Nephron (organoid): ENCODE measurements at regions not wholly inside any gene's neighbourhood (a gene's known extent, or its start where the extent isn't known, plus 50 kb on each side); places are given as distances from the start of the nearest gene placed in this dataset.
A peak's percentile ranks its signal among the peaks of the same experiment; 100 is the strongest.

ENCODE experiments used
- H3K27ac Mint-ChIP-seq, 3 experiments: 2 replicates each; pipeline ENCODE4 v1.8.0; 2020; ENCODE audit warnings: mixed read lengths in 3 of 3, mild to moderate bottlenecking in 2 of 3, moderate library complexity in 1 of 3
- H3K27me3 Mint-ChIP-seq: 2 replicates; pipeline ENCODE4 v1.8.0; 2021; ENCODE audit warnings: low read depth, mild to moderate bottlenecking, moderate library complexity, mixed read lengths
- H3K36me3 Mint-ChIP-seq: 2 replicates; pipeline ENCODE4 v1.8.0; 2020; ENCODE audit warnings: low read depth, mixed read lengths
- H3K4me1 Mint-ChIP-seq: 2 replicates; pipeline ENCODE4 v1.8.0; 2020; ENCODE audit warnings: mixed read lengths
- H3K4me3 Mint-ChIP-seq, 3 experiments: 2 replicates each; pipeline ENCODE4 v1.8.0; 2020; ENCODE audit warnings: mild to moderate bottlenecking in 3 of 3, mixed read lengths in 3 of 3, moderate library complexity in 2 of 3
- H3K9me3 Mint-ChIP-seq: 2 replicates; pipeline ENCODE4 v1.8.0; 2020; ENCODE audit warnings: mixed read lengths
- TF ChIP-seq, protein P1 (sequence below), 3 experiments: fragments of 200-600 bp; sonication (generic); IDR thresholded peaks; one replicate each; pipeline ENCODE4 v1.5.0; 2021; ENCODE audit warnings: antibody characterized with exemption in 3 of 3; ENCODE audit not compliant: unreplicated experiment in 3 of 3

DNA sequence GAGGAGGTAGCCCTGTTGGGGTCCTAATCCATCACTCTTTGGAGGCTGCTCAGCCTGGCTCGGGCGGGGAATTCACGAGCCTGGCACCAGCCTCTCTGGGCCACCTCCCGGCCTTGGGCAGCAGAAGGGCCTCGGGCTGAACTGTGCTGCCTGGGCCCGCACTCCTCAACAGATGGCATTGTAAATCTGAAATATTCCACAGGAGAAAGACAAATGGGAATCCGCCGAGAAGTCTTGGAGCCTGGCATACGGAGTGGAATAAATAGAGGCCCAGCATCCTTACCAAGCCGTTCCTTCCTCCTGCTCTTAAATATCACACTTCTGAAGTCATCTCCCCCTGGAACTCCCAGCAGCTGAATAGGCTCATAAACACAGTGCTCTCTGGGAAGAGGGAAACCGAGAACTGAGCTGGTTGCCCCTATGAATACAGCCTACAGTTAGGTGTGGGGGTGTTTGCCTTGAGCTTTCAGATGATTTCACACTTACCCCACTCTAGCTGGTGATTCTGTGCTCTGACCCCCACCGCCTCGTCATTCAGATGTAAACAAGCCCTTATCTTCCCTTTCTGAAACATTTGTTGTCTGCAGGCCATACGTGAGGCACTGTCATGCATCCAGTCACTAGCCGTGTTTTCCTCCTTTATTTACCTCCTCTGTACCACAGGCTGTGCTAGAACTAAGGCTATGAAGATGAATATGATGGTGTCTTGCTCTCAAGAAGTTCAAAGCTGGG, 455.0 kb upstream of the CLINT1 start:
- TF ChIP-seq, protein P1, sequence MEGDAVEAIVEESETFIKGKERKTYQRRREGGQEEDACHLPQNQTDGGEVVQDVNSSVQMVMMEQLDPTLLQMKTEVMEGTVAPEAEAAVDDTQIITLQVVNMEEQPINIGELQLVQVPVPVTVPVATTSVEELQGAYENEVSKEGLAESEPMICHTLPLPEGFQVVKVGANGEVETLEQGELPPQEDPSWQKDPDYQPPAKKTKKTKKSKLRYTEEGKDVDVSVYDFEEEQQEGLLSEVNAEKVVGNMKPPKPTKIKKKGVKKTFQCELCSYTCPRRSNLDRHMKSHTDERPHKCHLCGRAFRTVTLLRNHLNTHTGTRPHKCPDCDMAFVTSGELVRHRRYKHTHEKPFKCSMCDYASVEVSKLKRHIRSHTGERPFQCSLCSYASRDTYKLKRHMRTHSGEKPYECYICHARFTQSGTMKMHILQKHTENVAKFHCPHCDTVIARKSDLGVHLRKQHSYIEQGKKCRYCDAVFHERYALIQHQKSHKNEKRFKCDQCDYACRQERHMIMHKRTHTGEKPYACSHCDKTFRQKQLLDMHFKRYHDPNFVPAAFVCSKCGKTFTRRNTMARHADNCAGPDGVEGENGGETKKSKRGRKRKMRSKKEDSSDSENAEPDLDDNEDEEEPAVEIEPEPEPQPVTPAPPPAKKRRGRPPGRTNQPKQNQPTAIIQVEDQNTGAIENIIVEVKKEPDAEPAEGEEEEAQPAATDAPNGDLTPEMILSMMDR (IDR thresholded peaks at IDR 0.05; ENCODE audit: unreplicated experiment in 3 of 3) = no peak
- no peaks in the 10 kb centered on the region for H3K9me3 Mint-ChIP-seq
- H3K36me3 Mint-ChIP-seq = no peaks in the 10 kb centered on the region
- no peak overlapping the region for H3K27ac Mint-ChIP-seq
- H3K4me3 Mint-ChIP-seq = no peak overlapping the region
- peaks cover 12% of the 10 kb centered on the region for H3K4me1 Mint-ChIP-seq
- peaks cover 10% of the 10 kb centered on the region for H3K27me3 Mint-ChIP-seq

DNA sequence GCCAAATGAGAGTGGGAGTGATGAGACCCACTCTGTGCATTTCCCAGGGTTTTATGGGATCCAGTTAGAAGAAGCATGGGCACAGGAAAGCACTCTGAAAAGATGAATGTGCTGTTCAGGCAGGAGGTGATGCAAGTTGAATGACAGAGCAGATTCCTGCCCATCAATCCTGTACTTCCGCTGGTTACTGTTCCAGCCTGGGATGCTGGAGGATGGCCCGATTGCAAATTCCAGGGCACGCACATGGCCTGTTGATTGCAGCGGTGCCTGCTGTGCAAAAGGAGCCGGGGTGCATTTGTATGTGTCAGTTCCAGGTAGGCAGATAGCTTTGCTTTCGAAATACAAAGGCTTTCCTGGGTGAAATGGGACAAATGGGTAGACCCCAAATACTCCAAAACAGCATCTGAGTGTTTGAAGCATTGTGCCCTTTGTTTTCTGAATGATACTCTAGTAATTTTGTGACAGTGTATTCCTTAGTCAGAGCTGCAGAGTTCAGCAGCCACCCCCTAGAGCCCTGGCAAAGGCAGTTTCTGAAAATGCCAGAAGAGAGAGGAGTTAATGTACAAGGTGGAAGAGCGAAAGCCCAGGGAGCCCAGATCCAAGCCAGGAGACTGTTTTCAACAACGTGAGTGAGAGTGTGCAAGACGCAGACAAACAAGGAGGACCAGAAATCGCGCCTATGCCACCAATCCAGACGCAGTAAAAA, 454.2 kb upstream of the CLINT1 start:
- TF ChIP-seq, protein P1 (IDR thresholded peaks at IDR 0.05; ENCODE audit: unreplicated experiment in 3 of 3) = no peak
- Mint-ChIP-seq H3K9me3 (no peaks in the 10 kb centered on the region), H3K27ac (no peak overlapping the region), H3K27me3 (peaks cover 10% of the 10 kb centered on the region), H3K4me3 (no peak overlapping the region), H3K36me3 (no peaks in the 10 kb centered on the region), H3K4me1 (peaks cover 20% of the 10 kb centered on the region)

DNA sequence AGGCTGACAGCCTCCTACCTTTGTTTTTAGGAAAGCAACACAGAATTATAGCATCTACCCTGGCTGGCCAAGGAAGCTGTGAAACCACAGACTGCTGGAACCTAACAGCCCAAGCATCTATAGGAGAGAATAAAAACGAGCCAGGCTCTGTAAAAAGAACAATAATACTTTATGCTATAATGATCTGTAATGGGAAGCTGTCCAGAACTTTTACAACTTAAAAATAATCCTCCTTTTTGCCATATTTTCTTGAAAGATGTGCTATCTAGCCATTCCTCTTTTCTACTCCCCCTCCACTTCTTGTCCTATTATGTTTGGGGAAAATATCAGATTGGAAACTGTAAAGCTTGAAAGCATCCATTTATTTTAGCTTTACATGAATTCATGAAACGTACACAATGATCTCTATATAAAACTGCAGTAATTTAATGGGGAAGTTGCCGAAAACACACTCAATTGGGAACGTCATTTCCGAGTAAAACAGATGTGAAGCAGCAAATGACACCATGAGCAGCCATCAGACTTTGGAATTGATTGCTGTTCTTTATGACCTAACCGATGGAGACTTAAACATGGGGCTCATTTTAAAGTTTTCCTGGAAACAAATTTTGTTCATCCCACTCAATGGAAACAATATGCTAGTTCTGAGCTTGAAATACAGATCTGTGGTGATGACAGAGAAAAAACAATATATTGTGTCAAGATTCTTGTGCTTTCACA, 450.3 kb upstream of the CLINT1 start:
- H3K4me1 Mint-ChIP-seq = peaks cover 41% of the 10 kb centered on the region
- peaks cover 5% of the 10 kb centered on the region for H3K27me3 Mint-ChIP-seq
- H3K9me3 Mint-ChIP-seq = no peaks in the 10 kb centered on the region
- no peaks in the 10 kb centered on the region for H3K36me3 Mint-ChIP-seq
- H3K27ac Mint-ChIP-seq = peak overlapping the region; percentile 88 to 98 (median 92)
- TF ChIP-seq, protein P1 (IDR thresholded peaks at IDR 0.05; ENCODE audit: unreplicated experiment in 3 of 3) = no peak
- peak overlapping the region in 2 of 3 experiments; percentile 14 to 48 for H3K4me3 Mint-ChIP-seq

DNA sequence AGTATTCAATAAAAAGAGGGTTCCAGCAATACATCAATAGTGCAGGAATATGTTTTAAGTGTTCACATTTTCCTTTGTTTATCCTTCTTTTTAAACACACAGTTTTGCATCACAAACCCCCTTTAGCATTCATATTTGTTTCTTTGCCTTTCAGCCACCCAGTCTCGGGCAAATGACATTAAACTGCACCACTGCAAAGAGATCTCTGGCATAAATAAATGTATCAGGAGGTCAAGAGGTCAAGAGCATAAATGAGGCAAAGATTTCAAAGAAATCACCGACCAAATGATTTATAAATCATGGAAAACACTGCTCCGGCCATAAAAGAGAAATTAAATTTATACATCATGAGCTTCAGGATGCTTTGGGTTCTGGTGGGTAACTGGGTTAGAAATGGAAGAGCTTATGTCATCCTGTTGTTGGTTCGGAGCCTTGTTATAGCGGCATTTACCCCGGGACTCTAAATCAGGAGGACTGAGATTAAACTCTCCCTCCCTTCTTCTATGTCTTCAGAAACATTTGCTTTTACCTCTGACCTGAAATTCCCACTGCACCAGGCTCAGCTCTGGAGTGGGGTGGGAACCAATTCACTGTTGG, 449.6 kb upstream of the CLINT1 start:
- peak overlapping the region; percentile 88 to 98 (median 92) for H3K27ac Mint-ChIP-seq
- no peaks in the 10 kb centered on the region for H3K9me3 Mint-ChIP-seq
- H3K36me3 Mint-ChIP-seq = no peaks in the 10 kb centered on the region
- peaks cover 4% of the 10 kb centered on the region for H3K27me3 Mint-ChIP-seq
- peaks cover 42% of the 10 kb centered on the region for H3K4me1 Mint-ChIP-seq
- TF ChIP-seq, protein P1 (IDR thresholded peaks at IDR 0.05; ENCODE audit: unreplicated experiment in 3 of 3) = no peak
- peak overlapping the region in 1 of 3 experiments; percentile 9 for H3K4me3 Mint-ChIP-seq

DNA sequence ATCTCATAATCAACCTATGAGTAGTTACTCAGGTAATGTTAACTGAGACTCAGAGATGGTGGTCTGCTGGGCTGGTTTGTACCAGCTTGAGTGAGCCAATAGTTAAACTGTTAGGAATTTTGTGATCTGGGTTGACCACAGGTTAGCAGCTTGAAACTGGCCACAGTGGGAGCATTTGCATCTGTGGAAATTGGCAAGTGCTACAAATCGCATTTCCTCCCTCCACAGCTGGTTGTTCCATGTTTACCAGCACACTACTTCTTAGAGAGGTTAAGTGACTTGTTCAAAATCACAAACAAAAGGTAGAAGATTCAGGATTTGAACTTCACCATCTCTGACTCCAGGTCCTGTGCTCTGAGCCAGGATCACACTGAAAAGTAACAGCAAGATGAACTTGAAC, 446.9 kb upstream of the CLINT1 start:
- Mint-ChIP-seq H3K27ac (peak overlapping the region in 1 of 3 experiments; percentile 18), H3K4me3 (no peak overlapping the region), H3K27me3 (no peaks in the 10 kb centered on the region), H3K36me3 (no peaks in the 10 kb centered on the region), H3K9me3 (no peaks in the 10 kb centered on the region), H3K4me1 (peaks cover 49% of the 10 kb centered on the region)
- TF ChIP-seq, protein P1 (IDR thresholded peaks at IDR 0.05; ENCODE audit: unreplicated experiment in 3 of 3) = no peak
